ENCODE measurements at regions not wholly inside any gene's neighbourhood (a gene's known extent, or its start where the extent isn't known, plus 50 kb on each side); places are given as distances from the start of the nearest gene placed in this dataset.

- in situ Hi-C loops (cut with MboI; ENCODE audit: low pct_ligation_motif_present in 1 of 4, low pct_unique_long_range_greater_than_20kb in 1 of 4, low sequenced_read_pairs in 3 of 4) = no loop called here
These were observed 170.4 kb downstream of the ZFP36L2 start for GRCh38 chr2:43055985-43056384.

GRCh38 chr2:43055086-43055912 is 171.1 kb downstream of the ZFP36L2 start:
- in situ Hi-C loops (cut with MboI; ENCODE audit: low pct_ligation_motif_present in 1 of 4, low pct_unique_long_range_greater_than_20kb in 1 of 4, low sequenced_read_pairs in 3 of 4) = no loop called here
- DNase-seq = no peak

More at GRCh38 chr2:43055985-43056384, 170.4 kb downstream of the ZFP36L2 start:
- WGBS, 2 donors (ENCODE audit: low coverage in 1 of 2) = 78% methylated on average over 3 of the region's 3 CpGs; no CpG with 5 or more reads in 1 of the 2 donors
- Histone ChIP-seq H3K4me3 (no peak overlapping the region), H3K9me3 (no peaks in the 10 kb centered on the region), H3K4me1 (peaks cover 0 to 20% (median 5%) of the 10 kb centered on the region in 4 donors), H3K36me3 (no peaks in the 10 kb centered on the region), H3K27me3 (no peaks in the 10 kb centered on the region), H3K27ac (no peak overlapping the region)
- intact Hi-C loops (cut with DNase I; ENCODE audit: low total_unique reads) = no loop called here
- no peak for TF ChIP-seq CTCF (IDR thresholded peaks at IDR 0.05)
- TF ChIP-seq POLR2A (IDR thresholded peaks at IDR 0.05) = no peak
- no peak for TF ChIP-seq POLR2AphosphoS5 (IDR thresholded peaks at IDR 0.05)
- TF ChIP-seq EP300 (IDR thresholded peaks at IDR 0.05; ENCODE audit: low read depth) = no peak
- no peak for DNase-seq

GRCh38 chr2:43054367-43054766 is 172.0 kb downstream of the ZFP36L2 start:
- H3K36me3 ChIP-seq = no peaks in the 10 kb centered on the region
- H3K27me3 ChIP-seq = no peaks in the 10 kb centered on the region
- DNase-seq = no peak
- H3K4me3 ChIP-seq = no peak overlapping the region
- in situ Hi-C loops (cut with MboI; ENCODE audit: low pct_ligation_motif_present in 1 of 4, low pct_unique_long_range_greater_than_20kb in 1 of 4, low sequenced_read_pairs in 3 of 4) (no loop called here), intact Hi-C loops (cut with DNase I; ENCODE audit: low total_unique reads) (no loop called here)
- peaks cover 0 to 22% (median 3%) of the 10 kb centered on the region in 4 donors for H3K4me1 ChIP-seq
- WGBS, 2 donors (ENCODE audit: low coverage in 1 of 2) = 71% methylated on average over 7 of the region's 7 CpGs; no CpG with 5 or more reads in 1 of the 2 donors
- TF ChIP-seq CTCF (IDR thresholded peaks at IDR 0.05) (no peak), POLR2AphosphoS5 (IDR thresholded peaks at IDR 0.05) (no peak), POLR2A (IDR thresholded peaks at IDR 0.05) (no peak), EP300 (IDR thresholded peaks at IDR 0.05; ENCODE audit: low read depth) (no peak)
- no peak overlapping the region for H3K27ac ChIP-seq
- H3K9me3 ChIP-seq = no peaks in the 10 kb centered on the region

More at GRCh38 chr2:43055086-43055912, 171.1 kb downstream of the ZFP36L2 start:
- H3K4me1 ChIP-seq = peaks cover 0 to 23% (median 5%) of the 10 kb centered on the region in 4 donors
- no peak for TF ChIP-seq POLR2A (IDR thresholded peaks at IDR 0.05)
- no peak for TF ChIP-seq CTCF (IDR thresholded peaks at IDR 0.05)
- TF ChIP-seq EP300 (IDR thresholded peaks at IDR 0.05; ENCODE audit: low read depth) = no peak
- TF ChIP-seq POLR2AphosphoS5 (IDR thresholded peaks at IDR 0.05) = no peak
- no peak overlapping the region for H3K4me3 ChIP-seq
- no peaks in the 10 kb centered on the region for H3K27me3 ChIP-seq
- WGBS, 2 donors (ENCODE audit: low coverage in 1 of 2) = 86 to 100% methylated on average over 1 to 16 of the region's 16 CpGs
- no peaks in the 10 kb centered on the region for H3K9me3 ChIP-seq
- no peak overlapping the region for H3K27ac ChIP-seq
- intact Hi-C loops (cut with DNase I; ENCODE audit: low total_unique reads) = no loop called here
- H3K36me3 ChIP-seq = no peaks in the 10 kb centered on the region

- WGBS, 2 donors (ENCODE audit: low coverage in 1 of 2) = 100% methylated on average over 1 of the region's 1 CpG
- peaks cover 0 to 14% (median 0%) of the 10 kb centered on the region in 4 donors for H3K4me1 ChIP-seq
- H3K4me3 ChIP-seq = no peak overlapping the region
- in situ Hi-C loops (cut with MboI; ENCODE audit: low pct_ligation_motif_present in 1 of 4, low pct_unique_long_range_greater_than_20kb in 1 of 4, low sequenced_read_pairs in 3 of 4) = no loop called here
- no peaks in the 10 kb centered on the region for H3K9me3 ChIP-seq
- no peak for DNase-seq
- H3K27me3 ChIP-seq = no peaks in the 10 kb centered on the region
- no peaks in the 10 kb centered on the region for H3K36me3 ChIP-seq
- TF ChIP-seq POLR2AphosphoS5 (IDR thresholded peaks at IDR 0.05) = no peak
- TF ChIP-seq EP300 (IDR thresholded peaks at IDR 0.05; ENCODE audit: low read depth) = no peak
- TF ChIP-seq POLR2A (IDR thresholded peaks at IDR 0.05) = no peak
- TF ChIP-seq CTCF (IDR thresholded peaks at IDR 0.05) = no peak
- H3K27ac ChIP-seq = no peak overlapping the region
- intact Hi-C loops (cut with DNase I; ENCODE audit: low total_unique reads) = no loop called here
These were observed 173.5 kb downstream of the ZFP36L2 start for GRCh38 chr2:43052944-43053306.

Measured in transverse colon (tissue), 4 donors.